ENCODE measurements at regions not wholly inside any gene's neighbourhood (a gene's known extent, or its start where the extent isn't known, plus 50 kb on each side); places are given as distances from the start of the nearest gene placed in this dataset.

GRCh38 chr12:71252473-71252872 lies 94.7 kb upstream of the TSPAN8 start:
- Mint-ChIP-seq H3K4me1 (ENCODE audit: unreplicated experiment) (no peaks in the 10 kb centered on the region), H3K4me3 (no peak overlapping the region), H3K27me3 (no peaks in the 10 kb centered on the region), H3K9me3 (no peaks in the 10 kb centered on the region), H3K27ac (no peak overlapping the region), H3K36me3 (no peaks in the 10 kb centered on the region)
- no peak for DNase-seq (ENCODE audit: extremely low spot score, unreplicated experiment)
- TF ChIP-seq CTCF (conservative IDR thresholded peaks at IDR 0.05) = no peak

GRCh38 chr12:71250166-71250565 lies 92.4 kb upstream of the TSPAN8 start:
- Mint-ChIP-seq H3K4me1 (ENCODE audit: unreplicated experiment) (no peaks in the 10 kb centered on the region), H3K9me3 (no peaks in the 10 kb centered on the region), H3K4me3 (no peak overlapping the region), H3K27me3 (no peaks in the 10 kb centered on the region), H3K36me3 (no peaks in the 10 kb centered on the region), H3K27ac (no peak overlapping the region)
- no peak for DNase-seq (ENCODE audit: extremely low spot score, unreplicated experiment)
- no peak for TF ChIP-seq CTCF (conservative IDR thresholded peaks at IDR 0.05)

DNA sequence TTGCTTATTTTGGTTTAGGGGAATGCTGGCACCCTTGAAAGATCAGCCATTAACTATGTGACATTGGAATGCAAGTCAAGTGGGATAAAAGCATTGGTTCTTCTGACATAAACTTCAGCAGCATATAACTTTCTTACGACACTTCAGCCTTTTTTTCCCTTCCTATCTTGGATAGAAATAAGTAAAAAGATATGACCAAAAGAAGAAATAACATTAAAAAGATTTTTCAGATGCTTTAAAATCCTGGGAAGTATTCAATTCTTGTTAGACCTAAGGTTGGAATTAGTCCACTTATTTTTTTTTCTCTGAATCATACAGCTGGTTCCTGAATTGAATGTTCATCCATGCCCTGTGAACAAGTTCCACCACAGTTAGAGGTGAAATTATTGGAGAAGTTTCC lies 85.6 kb upstream of the TSPAN8 start:
- no peaks in the 10 kb centered on the region for H3K4me1 Mint-ChIP-seq (ENCODE audit: unreplicated experiment)

GRCh38 chr12:71242511-71242910 lies 84.7 kb upstream of the TSPAN8 start:
- DNase-seq (ENCODE audit: extremely low spot score, unreplicated experiment) = no peak
- Mint-ChIP-seq H3K9me3 (no peaks in the 10 kb centered on the region), H3K4me1 (ENCODE audit: unreplicated experiment) (no peaks in the 10 kb centered on the region), H3K4me3 (no peak overlapping the region), H3K27ac (no peak overlapping the region), H3K27me3 (no peaks in the 10 kb centered on the region), H3K36me3 (no peaks in the 10 kb centered on the region)
- no peak for TF ChIP-seq CTCF (conservative IDR thresholded peaks at IDR 0.05)

More for the DNA sequence above, 85.6 kb upstream of the TSPAN8 start:
- H3K36me3 Mint-ChIP-seq = no peaks in the 10 kb centered on the region
- DNase-seq (ENCODE audit: extremely low spot score, unreplicated experiment) = no peak
- no peak overlapping the region for H3K27ac Mint-ChIP-seq
- no peak for TF ChIP-seq CTCF (conservative IDR thresholded peaks at IDR 0.05)
- no peaks in the 10 kb centered on the region for H3K9me3 Mint-ChIP-seq
- H3K4me3 Mint-ChIP-seq = no peak overlapping the region
- no peaks in the 10 kb centered on the region for H3K27me3 Mint-ChIP-seq

DNA sequence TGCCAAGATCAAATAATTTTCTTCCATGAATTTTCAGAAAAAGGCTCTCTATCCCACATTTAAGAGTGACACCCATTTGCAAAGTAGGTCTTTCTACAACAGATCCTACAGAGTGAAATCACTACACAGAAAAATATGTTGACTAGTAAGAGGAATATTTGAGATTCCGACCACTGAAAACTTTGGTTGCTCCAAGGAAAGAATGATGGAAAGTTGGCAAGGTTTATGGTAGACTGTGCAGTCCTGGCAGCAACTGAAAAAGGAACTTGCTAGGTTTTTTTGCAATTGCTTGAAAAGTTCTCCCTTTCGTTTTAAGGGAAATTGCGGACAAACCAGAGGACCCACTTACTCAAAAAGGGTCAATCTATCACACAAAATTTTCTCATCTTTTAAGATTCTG lies 83.1 kb upstream of the TSPAN8 start:
- H3K4me3 Mint-ChIP-seq = no peak overlapping the region
- no peaks in the 10 kb centered on the region for H3K27me3 Mint-ChIP-seq
- no peaks in the 10 kb centered on the region for H3K9me3 Mint-ChIP-seq
- no peak overlapping the region for H3K27ac Mint-ChIP-seq
- H3K4me1 Mint-ChIP-seq (ENCODE audit: unreplicated experiment) = no peaks in the 10 kb centered on the region
- no peaks in the 10 kb centered on the region for H3K36me3 Mint-ChIP-seq
- no peak for TF ChIP-seq CTCF (conservative IDR thresholded peaks at IDR 0.05)
- no peak for DNase-seq (ENCODE audit: extremely low spot score, unreplicated experiment)

GRCh38 chr12:71239731-71240130 lies 81.9 kb upstream of the TSPAN8 start:
- Mint-ChIP-seq H3K27me3 (no peaks in the 10 kb centered on the region), H3K9me3 (no peaks in the 10 kb centered on the region)

More at GRCh38 chr12:71239731-71240130, 81.9 kb upstream of the TSPAN8 start:
- no peak overlapping the region for H3K4me3 Mint-ChIP-seq
- no peaks in the 10 kb centered on the region for H3K36me3 Mint-ChIP-seq
- no peak for DNase-seq (ENCODE audit: extremely low spot score, unreplicated experiment)
- TF ChIP-seq CTCF (conservative IDR thresholded peaks at IDR 0.05) = no peak
- no peaks in the 10 kb centered on the region for H3K4me1 Mint-ChIP-seq (ENCODE audit: unreplicated experiment)
- H3K27ac Mint-ChIP-seq = no peak overlapping the region

All from type B pancreatic cell (in vitro differentiated cells).